Stimulated activated CD8-positive, alpha-beta memory T cell treated with anti-CD3 and anti-CD28 coated beads, Interleukin-7, amount 100 ng/mL, for 1 hour (primary cell): ENCODE measurements at regions not wholly inside any gene's neighbourhood (a gene's known extent, or its start where the extent isn't known, plus 50 kb on each side); places are given as distances from the start of the nearest gene placed in this dataset.

Experiments
- DNase-seq, 2 donors: peaks; one replicate each; pipeline ENCODE4 v3.0.0-alpha.2; 2020; ENCODE audit warnings: low read depth in 2 of 2

- no peak for DNase-seq
Measured at GRCh38 chr6:44608175-44608574, 220.7 kb downstream of the CDC5L start.

- no peak for DNase-seq
Measured at GRCh38 chr6:44609051-44609612, 221.6 kb downstream of the CDC5L start.

- DNase-seq, result no peak
Measured at GRCh38 chr6:44614396-44614795, 226.9 kb downstream of the CDC5L start.

- no peak for DNase-seq
Measured at GRCh38 chr6:44615621-44616020, 228.1 kb downstream of the CDC5L start.

- DNase-seq, result no peak
Measured at GRCh38 chr6:44617416-44617815, 229.9 kb downstream of the CDC5L start.

GRCh38 chr6:44618371-44618770 lies 230.9 kb downstream of the CDC5L start:
- DNase-seq, result no peak

- DNase-seq, result no peak
Measured at GRCh38 chr6:44620922-44621321, 233.4 kb downstream of the CDC5L start.

GRCh38 chr6:44621846-44622245 lies 234.3 kb downstream of the CDC5L start:
- DNase-seq, result no peak

GRCh38 chr6:44622555-44622954 lies 235.0 kb downstream of the CDC5L start:
- no peak for DNase-seq

GRCh38 chr6:44622956-44623355 lies 235.4 kb downstream of the CDC5L start:
- no peak for DNase-seq

GRCh38 chr6:44624226-44624625 lies 236.7 kb downstream of the CDC5L start:
- DNase-seq, result no peak

GRCh38 chr6:44624936-44625573 lies 237.5 kb downstream of the CDC5L start:
- no peak for DNase-seq

GRCh38 chr6:44625996-44626395 lies 238.5 kb downstream of the CDC5L start:
- no peak for DNase-seq

GRCh38 chr6:44626616-44627015 lies 239.1 kb downstream of the CDC5L start:
- no peak for DNase-seq

GRCh38 chr6:44627091-44627882 lies 239.8 kb downstream of the CDC5L start:
- no peak for DNase-seq

GRCh38 chr6:44627883-44628271 lies 240.4 kb downstream of the CDC5L start:
- DNase-seq, result no peak

GRCh38 chr6:44628347-44628746 lies 240.8 kb downstream of the CDC5L start:
- DNase-seq, result no peak

- no peak for DNase-seq
Measured at GRCh38 chr6:44629636-44630035, 242.1 kb downstream of the CDC5L start.

GRCh38 chr6:44630125-44631028 lies 242.9 kb downstream of the CDC5L start:
- DNase-seq, result no peak

- no peak for DNase-seq
Measured at GRCh38 chr6:44631968-44632367, 244.5 kb downstream of the CDC5L start.

- DNase-seq, result no peak
Measured at GRCh38 chr6:44634321-44634720, 246.8 kb downstream of the CDC5L start.

- no peak for DNase-seq
Measured at GRCh38 chr6:44635486-44635885, 248.0 kb downstream of the CDC5L start.
